ENCODE measurements at regions not wholly inside any gene's neighbourhood (a gene's known extent, or its start where the extent isn't known, plus 50 kb on each side); places are given as distances from the start of the nearest gene placed in this dataset.

- TF ChIP-seq, protein P1, sequence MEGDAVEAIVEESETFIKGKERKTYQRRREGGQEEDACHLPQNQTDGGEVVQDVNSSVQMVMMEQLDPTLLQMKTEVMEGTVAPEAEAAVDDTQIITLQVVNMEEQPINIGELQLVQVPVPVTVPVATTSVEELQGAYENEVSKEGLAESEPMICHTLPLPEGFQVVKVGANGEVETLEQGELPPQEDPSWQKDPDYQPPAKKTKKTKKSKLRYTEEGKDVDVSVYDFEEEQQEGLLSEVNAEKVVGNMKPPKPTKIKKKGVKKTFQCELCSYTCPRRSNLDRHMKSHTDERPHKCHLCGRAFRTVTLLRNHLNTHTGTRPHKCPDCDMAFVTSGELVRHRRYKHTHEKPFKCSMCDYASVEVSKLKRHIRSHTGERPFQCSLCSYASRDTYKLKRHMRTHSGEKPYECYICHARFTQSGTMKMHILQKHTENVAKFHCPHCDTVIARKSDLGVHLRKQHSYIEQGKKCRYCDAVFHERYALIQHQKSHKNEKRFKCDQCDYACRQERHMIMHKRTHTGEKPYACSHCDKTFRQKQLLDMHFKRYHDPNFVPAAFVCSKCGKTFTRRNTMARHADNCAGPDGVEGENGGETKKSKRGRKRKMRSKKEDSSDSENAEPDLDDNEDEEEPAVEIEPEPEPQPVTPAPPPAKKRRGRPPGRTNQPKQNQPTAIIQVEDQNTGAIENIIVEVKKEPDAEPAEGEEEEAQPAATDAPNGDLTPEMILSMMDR (optimal IDR thresholded peaks at IDR 0.05 in 1 of 3, IDR thresholded peaks at IDR 0.05 in 1 of 3, conservative IDR thresholded peaks at IDR 0.05 in 1 of 3; ENCODE audit: extremely low read depth in 1 of 3, insufficient read depth in 2 of 3, low read length in 3 of 3) = no peak
- no peak for TF ChIP-seq EZH2 (IDR thresholded peaks at IDR 0.05; ENCODE audit: low read length)
Observed at GRCh38 chr5:167639766-167640165, 651.7 kb upstream of the WWC1 start.

All from keratinocyte (primary cell).